Iris pigment epithelial cell (primary cell): ENCODE measurements at regions not wholly inside any gene's neighbourhood (a gene's known extent, or its start where the extent isn't known, plus 50 kb on each side); places are given as distances from the start of the nearest gene placed in this dataset.
"Not testable (repeated sequence)": the region's sequence is repeated elsewhere in the genome, so short reads cannot be mapped to it uniquely, and the experiment has no call there.

Experiments used
- DNase-seq: peaks from one replicate; pipeline ENCODE4 v3.0.0-alpha.2; 2011; ENCODE audit warnings: low read depth

DNA sequence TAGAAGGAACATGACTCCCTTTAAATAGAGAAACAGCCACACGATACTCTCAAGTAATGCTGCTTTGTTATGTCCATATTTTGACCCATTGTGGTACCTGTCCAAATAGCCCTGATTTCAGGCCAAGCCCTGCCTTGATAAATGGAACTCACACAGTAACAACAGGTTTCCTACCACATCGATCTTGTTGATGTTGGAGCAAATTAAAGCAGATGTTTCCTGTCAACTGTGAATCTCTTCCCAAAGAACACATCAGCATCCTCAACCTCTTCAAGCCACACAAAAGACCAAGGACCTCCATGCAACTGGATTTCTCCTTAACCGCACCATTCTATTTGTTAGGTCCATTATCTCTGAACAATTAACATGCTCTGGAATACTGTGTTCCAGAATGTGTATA, 109.5 kb downstream of the FOXD4L6 start:
- DNase-seq = not testable (repeated sequence)

DNA sequence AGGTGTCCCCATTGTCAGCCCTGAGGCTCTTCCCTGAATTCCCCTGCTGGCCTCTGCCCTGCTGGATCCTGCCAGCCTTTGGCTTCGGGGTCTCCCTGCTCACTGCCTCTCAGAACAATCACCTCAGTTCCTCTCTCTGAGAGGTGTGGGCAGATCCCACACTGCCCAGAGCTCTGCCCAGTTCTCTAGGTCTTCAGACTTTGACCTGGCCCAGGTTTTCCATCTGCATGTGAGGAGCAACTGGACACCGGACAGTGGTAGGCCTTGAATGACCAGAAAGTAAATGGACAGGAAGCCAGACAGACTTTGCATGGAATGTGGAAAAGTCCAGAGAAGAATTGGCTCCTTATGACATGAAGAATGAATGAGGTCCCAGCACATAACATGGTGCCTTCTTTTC, 111.8 kb downstream of the FOXD4L6 start:
- DNase-seq = not testable (repeated sequence)

DNA sequence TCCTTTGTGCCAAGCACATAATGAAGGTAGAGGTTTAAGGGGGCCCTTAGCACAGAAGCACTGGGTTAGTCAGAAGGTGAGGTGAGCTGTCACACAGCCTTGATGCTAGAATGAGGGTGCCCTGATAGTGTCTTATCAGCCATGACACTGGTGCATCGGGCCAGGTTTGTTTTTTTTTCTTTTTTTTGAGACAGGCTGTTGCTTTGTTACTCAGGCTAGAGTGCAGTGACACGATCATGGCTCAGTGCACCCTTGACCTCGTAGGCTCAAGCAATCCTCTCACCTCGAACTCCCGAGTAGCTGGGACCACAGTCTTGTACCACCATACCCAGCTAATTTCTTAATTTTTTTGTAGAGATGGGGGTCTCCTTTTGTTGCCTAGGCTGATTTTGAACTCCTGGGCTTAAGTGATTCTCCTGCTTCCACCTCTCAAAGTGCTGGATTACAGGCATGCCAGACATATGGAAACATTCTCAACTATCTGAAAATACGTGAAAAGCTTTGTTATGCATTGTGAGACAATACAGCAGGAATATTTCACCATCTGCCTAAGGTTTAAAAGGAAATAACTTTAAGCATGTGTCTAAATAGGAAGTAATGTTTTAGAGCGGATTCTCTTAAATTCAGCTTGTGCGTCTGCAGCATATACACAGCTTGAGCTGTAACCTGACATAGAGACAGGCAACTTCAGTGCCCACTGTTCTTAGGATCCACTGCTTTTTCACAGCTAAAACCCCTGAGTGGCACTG, 128.4 kb downstream of the FOXD4L6 start:
- not testable (repeated sequence) for DNase-seq

DNA sequence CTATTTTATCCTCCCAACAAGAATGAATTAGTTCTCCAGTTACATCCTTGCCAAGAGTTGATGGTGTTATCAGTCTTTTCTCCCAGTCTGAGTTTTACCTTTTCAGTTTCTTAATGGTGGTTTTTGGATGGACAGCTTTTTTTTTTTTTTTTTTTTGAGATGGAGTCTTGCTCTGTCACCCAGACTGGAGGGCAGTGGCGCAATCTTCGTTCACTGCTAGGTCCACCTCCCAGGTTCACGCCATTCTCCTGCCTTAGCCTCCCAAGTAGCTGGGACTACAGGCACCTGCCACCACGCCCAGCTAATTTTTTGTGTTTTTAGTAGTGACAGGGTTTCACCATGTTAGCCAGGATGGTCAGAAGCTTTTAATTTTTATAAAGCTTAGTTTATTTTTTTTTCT, 133.0 kb downstream of the FOXD4L6 start:
- DNase-seq = not testable (repeated sequence)

DNA sequence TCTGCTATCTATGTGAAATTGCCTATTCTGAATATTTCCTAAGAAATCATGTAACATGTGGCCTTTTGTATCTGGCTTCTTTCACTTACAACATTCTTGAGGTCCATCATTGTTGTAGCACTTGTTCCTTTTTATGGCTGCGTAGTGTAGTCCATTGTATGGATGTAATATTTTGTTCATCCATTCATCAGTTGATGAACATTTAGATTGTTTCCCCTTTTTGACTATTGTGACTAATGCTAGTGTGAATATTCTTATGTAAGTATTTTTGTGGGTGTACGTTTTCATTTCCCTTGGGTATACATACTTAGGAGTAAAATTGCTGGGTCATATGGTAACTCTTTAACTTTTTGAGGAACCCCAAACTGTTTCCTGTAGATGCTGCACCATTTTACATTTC, 134.6 kb downstream of the FOXD4L6 start:
- not testable (repeated sequence) for DNase-seq

DNA sequence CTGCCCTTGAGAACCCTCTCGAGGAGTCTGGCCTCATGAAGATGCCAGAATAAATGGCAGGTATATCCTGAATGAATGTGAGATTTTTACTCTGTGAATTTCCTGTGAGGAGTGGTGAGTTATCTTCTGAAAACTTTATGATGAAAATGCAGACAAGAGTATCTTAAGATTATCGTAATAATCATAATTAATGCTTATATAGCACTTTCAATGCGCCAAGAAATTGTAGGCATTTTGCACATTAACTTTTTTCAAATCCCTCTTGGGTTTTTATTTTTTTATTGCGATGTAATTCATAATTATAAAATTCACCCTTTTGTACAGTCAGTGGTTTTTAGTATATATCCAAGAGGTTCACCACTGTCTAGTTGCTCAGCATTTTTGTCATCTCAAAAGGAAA, 135.1 kb downstream of the FOXD4L6 start:
- not testable (repeated sequence) for DNase-seq

DNA sequence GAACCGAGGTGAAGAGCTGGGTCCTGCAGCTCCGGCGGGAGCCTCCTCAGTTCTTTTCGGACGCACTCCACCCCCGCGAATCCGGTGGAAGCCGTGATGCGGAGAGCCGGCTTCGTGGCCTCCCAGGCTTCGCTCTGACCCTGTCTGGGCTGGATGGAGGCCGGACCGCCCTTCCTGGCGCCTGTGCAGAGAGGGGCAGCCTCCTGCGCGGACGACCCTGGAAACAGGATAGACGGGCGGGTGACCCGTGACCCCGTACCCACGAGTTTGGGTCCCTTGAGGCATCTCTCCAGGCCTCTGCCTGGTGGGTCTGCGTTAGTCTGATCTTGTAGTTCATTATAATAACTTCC, 136.0 kb downstream of the FOXD4L6 start:
- DNase-seq = not testable (repeated sequence)

DNA sequence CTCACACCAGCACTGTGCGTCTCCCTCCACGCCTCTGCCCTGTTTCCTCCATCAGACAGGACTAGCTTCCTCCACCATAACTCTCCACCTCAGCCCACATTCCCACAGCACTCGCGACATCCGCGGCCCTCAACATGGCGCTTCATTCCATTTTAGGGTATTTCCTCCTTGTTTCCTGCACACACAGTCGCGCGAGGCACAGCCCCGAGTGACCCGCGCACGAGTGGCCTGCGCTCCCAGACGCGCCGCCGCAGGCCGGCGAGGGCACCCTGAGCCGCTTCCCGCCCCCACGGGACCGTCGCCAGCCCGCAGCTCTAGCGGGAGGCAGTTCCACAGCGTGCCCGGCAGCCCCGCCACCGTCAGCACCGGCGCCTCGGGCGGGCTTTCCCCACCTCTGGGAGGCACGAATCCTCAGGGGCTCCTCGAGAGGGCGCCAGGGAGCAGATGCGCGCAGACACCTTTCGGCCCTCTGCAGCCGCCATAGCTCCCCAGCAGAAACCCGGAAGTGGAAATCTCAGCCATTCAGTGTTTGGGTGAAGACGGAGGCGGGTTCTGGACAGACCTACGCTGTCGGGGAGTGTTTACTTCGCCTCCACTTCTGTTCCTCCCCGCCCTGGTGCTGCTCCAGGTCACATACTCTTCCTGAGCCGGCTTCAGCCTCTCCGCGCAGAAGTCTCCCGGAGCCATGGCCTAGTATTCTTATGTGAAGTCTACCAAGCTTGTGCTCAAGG, 136.6 kb downstream of the FOXD4L6 start:
- DNase-seq = peak; percentile 99

DNA sequence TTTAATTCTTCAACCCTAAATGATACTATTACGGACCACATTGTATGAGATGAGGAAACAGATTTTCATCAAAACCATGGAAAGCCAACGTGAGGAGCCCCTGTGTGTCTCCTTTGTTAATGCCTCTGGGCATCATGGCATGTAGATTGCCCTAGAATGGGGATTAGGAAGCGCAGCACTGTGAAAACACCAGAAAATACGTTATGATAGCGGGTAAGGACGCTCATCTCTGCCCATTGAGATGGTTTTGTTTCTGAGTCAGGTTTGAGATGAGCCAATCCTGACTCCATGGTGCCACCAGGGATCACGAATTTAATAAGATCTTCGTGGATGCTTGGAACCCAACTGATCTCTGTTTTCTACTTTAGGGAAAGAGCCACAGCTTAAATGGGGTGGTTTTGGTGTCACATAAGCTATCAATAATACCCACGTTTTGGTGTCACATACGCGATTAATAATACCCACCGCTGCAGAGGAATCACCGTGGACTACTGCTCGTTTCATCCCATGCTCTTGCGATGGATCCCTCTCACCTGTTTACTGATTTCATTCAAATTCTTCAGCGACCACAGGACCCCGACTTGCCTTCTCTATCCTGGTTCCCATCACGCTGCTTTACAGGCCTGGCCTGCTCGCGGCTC, 137.3 kb downstream of the FOXD4L6 start:
- DNase-seq = not testable (repeated sequence)

DNA sequence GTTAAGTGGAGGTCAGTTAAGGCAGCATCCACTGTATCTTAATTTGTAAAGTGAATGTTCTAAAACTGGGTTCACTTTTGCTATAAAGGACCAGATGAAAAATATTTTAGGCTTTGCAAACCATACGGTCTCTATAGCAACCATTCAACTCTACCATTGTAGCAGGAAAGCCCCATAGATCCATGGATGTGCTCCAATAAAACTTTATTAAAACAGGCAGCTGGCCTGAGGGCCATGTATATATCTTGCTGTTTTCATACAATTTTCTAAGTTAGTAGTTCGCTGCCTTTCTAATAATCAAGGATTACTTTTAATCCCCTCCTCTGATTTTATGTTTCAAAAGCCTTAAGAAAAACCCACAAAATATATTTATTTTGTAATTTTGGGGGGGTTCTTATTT, 142.1 kb downstream of the FOXD4L6 start:
- DNase-seq = not testable (repeated sequence)

DNA sequence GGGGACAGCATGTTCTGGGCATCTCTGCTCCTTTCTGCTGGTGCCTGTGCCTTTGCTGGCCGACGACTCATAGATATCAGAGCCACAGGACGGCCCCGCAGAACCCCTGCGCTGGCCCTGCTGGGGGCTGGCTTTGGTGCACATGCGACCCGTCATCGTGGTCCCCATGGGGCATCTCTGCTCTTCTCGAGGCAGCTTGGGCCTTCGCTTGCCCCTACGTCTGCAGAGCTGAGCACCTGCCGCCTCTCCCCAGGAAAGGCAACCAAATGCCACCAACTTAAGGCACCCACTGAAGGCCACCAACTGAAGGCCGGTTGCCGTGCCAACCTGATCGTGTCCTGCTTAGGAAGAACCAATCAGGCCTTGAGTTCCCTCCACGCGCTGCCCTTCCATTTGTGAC, 153.1 kb downstream of the FOXD4L6 start:
- DNase-seq = not testable (repeated sequence)

DNA sequence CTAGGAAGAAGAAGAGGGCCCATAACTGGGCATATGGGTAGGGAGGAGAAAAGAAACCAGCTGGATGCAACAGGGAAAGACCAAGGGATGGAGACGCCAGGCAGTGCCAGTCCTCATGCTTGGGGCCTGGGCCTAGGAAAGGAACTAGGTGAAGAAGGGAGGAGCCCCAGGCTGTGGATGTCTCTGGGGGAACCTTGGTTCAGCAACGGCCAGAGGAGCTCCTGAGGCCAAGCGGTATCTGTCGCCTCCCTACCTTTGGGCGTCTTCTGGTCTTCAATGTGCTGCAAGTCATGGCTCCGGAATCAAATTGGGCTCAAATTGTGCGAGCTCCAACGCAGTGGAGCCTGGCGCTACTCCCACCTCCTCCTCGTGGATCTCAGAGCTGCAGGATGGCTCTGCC, 153.6 kb downstream of the FOXD4L6 start:
- not testable (repeated sequence) for DNase-seq

DNA sequence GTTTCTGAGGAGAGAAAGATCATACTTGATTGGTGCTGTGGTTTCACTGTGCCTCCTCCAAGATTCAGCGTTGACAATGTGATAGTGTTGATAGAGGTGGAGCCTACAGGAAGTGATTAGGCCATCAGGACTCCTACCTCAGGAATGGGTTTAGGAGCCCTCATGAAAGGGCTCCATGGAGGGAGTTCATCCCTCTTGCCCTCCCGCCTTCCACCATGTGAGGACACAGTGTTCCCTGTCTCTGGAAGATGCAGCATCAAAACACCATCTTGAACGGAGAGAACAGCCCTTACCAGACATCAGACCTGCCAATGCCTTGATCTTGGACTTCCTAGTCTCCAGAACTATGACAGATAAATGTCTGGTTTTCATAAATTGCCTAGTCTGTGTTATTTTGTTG, 156.7 kb downstream of the FOXD4L6 start:
- not testable (repeated sequence) for DNase-seq

DNA sequence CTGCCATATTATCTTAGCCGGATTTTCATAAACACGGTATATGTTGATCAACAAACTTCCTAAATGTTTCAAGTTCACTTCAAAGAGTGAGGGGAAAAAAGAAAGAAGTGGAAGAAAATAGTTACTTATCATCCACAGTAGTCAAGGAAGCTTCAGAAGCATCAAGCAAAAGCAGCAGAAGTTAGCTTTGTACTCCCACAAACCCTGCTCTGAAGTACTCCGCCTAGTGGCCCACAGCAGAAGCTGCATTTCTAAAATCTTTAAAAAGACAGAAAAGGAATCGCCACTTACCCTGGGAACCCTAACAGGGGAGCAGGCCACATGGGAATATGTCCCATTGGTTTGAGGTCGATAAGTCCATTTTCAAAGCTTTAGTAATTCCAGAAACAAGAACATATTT, 158.1 kb downstream of the FOXD4L6 start:
- not testable (repeated sequence) for DNase-seq

DNA sequence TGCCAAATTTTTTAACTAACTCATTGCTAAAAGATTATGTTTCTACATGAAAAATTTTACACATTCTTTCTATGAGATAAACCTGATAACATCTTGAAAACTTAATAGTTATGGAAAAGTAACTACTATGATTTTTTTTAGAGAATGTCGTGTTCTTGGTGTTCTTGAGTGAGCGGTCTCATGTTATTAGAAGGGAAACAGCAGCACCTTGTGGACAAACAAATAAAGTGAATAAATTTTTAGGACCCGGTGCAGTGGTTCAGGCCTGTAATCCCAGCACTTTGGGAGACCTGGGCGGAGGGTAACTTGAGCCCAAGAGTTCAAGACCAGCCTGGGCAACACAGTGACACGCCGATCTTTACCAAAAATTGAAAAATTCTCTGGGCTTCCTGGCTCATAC, 166.0 kb downstream of the FOXD4L6 start:
- DNase-seq = not testable (repeated sequence)

DNA sequence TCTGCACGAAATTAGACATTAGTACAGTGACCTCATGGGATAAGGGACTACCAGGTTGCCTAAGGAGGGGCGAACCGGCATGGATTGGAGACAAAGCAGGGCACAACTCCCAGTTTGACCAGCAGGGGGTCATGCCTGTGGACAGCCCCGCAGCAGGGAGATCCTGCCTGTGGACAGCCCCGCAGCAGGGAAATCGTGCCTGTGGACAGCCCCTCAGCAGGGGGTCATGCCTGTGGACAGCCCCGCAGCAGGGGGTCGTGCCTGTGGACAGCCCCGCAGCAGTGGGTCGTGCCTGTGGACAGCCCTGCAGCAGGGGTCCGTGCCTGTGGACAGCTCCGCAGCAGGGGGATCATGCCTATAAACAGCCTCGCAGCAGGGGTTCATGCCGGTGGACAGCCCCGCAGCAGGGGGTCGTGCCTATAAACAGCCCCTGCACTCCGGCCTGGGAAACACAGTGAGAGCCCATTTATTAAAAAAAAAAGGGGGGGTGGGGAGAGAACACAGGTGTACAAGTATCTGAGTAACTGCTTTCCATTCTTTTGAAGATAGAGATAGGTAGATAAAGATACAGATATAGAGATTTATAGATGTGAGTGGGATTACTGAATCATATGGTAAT, 176.5 kb downstream of the FOXD4L6 start:
- DNase-seq = not testable (repeated sequence)

DNA sequence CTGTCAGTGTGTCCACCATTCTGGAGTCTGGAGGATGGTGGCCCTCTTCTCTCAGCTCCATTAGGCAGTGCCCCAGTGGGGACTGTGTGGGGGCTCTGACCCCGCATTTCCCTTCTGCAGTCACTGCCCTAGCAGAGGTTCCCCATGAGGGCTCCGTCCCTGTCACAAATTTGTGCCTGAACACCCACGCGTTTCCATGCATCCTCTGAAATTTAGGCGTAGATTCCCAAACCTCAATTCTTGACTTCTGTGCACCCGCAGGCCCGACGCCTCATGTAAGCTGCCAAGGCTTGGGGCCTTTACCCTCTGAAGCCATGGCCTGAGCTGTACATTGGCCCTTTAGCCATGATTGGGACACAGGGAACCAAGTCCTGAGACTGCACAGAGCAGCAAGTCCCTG, 182.3 kb downstream of the FOXD4L6 start:
- not testable (repeated sequence) for DNase-seq

DNA sequence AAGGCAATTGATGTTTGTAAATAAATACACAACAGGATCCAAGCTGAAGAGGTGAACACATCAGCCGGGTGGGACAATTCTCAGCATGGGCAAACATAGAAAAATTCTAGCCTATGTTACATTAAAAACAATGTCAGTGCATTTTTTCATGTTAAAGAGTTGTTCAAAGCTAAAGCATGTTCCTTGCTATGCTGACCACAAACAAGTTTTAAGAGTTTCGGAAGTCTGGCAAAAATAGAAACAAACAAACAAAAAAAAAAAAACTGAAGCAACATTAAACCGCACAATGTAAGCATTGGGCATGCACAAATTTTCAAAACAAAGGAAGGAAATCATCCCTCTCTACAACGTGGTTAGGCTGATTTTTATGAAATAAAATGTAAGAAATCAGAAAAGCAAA, 185.8 kb downstream of the FOXD4L6 start:
- DNase-seq = not testable (repeated sequence)

DNA sequence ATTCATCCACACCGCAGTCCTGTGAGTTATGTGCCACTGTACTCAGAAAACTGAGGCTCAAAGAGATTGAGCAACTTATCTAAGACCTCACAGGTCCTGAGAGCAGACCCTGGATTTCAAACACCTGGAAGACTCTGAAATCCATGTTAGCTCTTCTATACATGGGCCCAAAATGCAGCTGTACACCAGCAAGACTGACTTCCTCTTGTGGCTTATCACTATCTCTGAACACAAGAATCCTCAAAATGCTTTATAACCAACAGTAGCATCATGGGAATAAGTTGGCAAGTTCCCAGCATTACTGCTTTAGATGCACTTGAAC, 188.6 kb downstream of the FOXD4L6 start:
- DNase-seq = not testable (repeated sequence)

DNA sequence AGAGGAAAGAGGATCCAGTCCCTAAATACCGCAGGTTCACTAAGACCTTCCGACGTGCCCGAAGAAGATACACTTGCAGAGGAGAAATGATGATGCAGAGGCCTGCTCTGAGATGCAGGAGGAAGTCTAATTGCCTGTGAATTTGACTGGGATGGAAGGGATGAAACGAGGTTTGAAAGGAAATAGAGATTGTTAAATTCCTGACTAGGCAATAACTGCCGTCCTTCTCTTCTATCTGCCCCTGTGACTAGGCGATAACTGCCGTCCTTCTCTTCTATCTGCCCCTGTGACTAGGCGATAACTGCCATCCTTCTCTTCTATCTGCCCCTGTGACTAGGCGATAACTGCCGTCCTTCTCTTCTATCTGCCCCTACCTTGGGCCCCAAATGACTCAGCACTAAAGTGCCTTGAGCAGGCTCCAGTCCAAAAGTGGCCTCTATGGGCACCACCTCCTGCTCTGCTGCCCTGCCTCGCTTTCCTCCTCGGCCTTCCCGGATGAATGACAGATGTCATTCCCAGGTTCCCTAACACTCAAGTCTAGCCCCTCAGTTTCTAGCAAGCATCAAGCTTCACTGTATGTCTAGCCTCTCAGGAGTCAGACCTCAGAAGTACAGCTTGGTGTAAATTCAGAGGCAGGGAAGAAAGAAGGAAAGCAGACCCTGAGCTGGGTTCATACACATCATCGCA, 189.1 kb downstream of the FOXD4L6 start:
- DNase-seq = not testable (repeated sequence)

DNA sequence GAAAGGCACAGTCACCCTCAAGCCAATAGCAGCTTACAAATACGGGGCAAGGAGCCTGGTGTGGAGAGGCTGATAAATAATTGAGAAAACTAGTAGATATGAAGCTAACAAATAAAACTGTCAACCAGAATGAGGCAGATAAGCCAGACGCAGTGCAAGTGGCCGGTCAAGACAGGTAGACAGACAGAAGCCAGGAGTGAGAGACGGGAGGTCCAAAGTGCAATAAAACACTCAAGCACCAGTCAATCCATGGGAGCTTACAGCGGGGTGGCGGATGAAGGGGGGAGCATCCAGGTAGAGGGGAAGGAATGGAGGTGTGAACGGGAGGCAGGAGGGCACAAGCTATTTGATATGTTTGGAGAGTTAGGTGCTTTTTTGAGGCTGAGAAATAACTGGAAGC, 193.1 kb downstream of the FOXD4L6 start:
- DNase-seq = no peak

DNA sequence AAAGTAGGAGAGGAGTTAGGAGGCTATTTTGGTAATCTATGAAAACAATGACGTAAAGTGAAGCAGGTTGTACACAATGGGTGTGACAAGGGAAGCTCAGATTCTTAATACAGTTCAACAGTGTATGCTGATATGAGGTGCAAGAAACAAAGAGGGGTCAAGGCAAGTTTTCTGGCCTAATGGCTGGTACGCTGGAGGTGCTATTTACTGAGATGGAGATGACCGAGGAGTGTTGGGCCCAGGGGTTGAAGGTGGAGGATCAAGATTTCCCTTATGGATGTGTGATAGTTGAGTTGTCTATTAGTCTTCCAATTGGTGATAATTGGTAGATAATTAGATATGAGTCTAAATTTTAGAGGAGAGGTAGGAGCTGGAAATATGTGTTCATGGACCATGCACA, 194.0 kb downstream of the FOXD4L6 start:
- DNase-seq = not testable (repeated sequence)
